ENCODE measurements at regions not wholly inside any gene's neighbourhood (a gene's known extent, or its start where the extent isn't known, plus 50 kb on each side); places are given as distances from the start of the nearest gene placed in this dataset.
A peak's percentile ranks its signal among the peaks of the same experiment; 100 is the strongest.

DNA sequence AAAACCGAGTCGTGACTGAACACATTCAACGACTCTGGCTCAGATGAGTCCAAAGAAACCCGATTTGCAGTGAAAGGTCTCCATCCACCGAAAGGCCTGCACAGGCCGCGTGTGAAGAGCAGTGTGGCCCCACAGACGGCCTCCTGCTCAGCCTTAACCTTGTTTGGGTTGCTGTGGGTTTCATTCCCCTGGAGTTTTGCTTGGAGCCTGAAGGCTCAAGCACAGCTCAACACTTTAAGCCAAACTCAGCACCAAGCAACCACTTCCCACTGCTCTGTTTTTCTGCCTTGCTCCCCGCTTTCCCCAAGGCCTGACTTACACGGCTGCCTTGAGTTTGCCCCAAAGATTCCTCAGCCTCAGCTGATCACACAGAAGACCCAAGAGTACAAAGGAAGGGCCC is 398.2 kb upstream of the NFE2L3 start:
- H3K36me3 ChIP-seq: no peaks in the 10 kb centered on the region
- H3K4me1 ChIP-seq: no peaks in the 10 kb centered on the region
- H3K4me3 ChIP-seq: no peak overlapping the region
- DNase-seq (ENCODE audit: low spot score in 2 of 2): no peak
- H3K9me3 ChIP-seq: no peaks in the 10 kb centered on the region
- TF ChIP-seq POLR2AphosphoS5 (IDR thresholded peaks at IDR 0.05) (no peak), POLR2A (IDR thresholded peaks at IDR 0.05) (no peak)
- TF ChIP-seq, protein P1, sequence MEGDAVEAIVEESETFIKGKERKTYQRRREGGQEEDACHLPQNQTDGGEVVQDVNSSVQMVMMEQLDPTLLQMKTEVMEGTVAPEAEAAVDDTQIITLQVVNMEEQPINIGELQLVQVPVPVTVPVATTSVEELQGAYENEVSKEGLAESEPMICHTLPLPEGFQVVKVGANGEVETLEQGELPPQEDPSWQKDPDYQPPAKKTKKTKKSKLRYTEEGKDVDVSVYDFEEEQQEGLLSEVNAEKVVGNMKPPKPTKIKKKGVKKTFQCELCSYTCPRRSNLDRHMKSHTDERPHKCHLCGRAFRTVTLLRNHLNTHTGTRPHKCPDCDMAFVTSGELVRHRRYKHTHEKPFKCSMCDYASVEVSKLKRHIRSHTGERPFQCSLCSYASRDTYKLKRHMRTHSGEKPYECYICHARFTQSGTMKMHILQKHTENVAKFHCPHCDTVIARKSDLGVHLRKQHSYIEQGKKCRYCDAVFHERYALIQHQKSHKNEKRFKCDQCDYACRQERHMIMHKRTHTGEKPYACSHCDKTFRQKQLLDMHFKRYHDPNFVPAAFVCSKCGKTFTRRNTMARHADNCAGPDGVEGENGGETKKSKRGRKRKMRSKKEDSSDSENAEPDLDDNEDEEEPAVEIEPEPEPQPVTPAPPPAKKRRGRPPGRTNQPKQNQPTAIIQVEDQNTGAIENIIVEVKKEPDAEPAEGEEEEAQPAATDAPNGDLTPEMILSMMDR (IDR thresholded peaks at IDR 0.05): no peak
- intact Hi-C loops (cut with DNase I; ENCODE audit: low total_unique reads): no loop called here
- no peaks in the 10 kb centered on the region for H3K27me3 ChIP-seq
- H3K27ac ChIP-seq: no peak overlapping the region

DNA sequence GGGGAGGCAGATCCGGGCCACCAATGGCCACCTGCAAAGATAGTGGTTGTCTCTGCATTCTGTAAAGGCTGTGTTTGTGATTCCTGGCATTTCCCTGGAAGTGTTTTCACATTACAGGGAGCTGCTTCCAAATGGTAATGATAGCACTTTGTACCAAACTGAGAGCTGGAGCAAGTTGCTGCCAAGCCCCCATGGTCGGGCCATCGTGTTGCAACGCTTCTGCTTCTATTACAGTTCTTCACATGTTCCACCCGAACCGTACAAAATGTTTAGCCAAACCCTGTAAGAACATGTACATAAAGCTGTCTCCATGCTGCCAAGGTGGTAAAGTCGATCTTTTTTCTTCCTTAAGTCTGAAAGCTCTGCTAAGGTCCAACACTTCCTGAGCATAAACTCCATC is 397.7 kb upstream of the NFE2L3 start:
- H3K4me1 ChIP-seq: no peaks in the 10 kb centered on the region
- no peaks in the 10 kb centered on the region for H3K9me3 ChIP-seq
- no peak for DNase-seq (ENCODE audit: low spot score in 2 of 2)
- no peak overlapping the region for H3K4me3 ChIP-seq
- intact Hi-C loops (cut with DNase I; ENCODE audit: low total_unique reads): no loop called here
- no peak overlapping the region for H3K27ac ChIP-seq
- no peaks in the 10 kb centered on the region for H3K27me3 ChIP-seq
- no peak for TF ChIP-seq POLR2A (IDR thresholded peaks at IDR 0.05)
- TF ChIP-seq, protein P1 (IDR thresholded peaks at IDR 0.05): no peak
- no peak for TF ChIP-seq POLR2AphosphoS5 (IDR thresholded peaks at IDR 0.05)
- no peaks in the 10 kb centered on the region for H3K36me3 ChIP-seq

DNA sequence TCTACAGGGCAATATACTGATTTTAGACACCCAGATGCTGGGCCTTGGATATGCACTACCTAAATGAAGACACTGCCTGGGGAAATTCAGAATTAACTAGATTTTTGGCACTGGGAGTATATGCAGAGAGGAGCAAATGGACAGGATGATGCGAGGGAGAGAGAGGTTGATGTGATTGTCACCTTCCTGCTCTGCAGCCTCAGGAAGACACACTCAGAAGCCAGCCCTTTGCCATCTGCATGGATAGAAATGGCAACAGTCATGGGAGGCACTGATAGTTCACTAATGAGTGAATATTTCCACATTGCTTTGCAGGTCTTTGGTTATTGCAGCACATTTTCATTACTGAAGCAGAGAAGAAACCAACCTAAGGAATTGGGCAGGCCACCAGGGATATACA is 397.2 kb upstream of the NFE2L3 start:
- Histone ChIP-seq H3K4me3 (no peak overlapping the region), H3K9me3 (no peaks in the 10 kb centered on the region), H3K4me1 (no peaks in the 10 kb centered on the region), H3K27ac (no peak overlapping the region), H3K36me3 (no peaks in the 10 kb centered on the region), H3K27me3 (no peaks in the 10 kb centered on the region)
- TF ChIP-seq, protein P1 (IDR thresholded peaks at IDR 0.05): no peak
- DNase-seq (ENCODE audit: low spot score in 2 of 2): no peak
- intact Hi-C loops (cut with DNase I; ENCODE audit: low total_unique reads): no loop called here

DNA sequence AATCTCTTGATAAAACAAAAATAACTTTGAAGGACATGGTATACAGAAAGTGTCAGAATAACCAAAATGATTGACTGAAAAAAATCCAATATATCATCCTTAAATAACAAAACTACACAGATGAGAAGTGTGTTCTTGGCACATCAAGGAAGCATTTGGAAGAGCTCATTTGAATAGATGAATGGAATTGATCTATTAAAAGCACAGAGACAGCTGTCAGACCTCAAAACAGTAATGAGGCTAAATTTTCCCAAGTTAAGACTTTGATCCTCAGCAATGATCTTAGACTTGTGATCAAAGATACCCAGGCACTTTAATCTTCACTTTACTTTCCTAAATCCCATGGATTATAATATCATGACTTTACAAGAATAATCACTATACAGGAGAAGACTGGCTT is 395.4 kb upstream of the NFE2L3 start:
- intact Hi-C loops (cut with DNase I; ENCODE audit: low total_unique reads): no loop called here
- Histone ChIP-seq H3K27me3 (no peaks in the 10 kb centered on the region), H3K9me3 (no peaks in the 10 kb centered on the region), H3K36me3 (no peaks in the 10 kb centered on the region), H3K27ac (no peak overlapping the region), H3K4me1 (no peaks in the 10 kb centered on the region), H3K4me3 (no peak overlapping the region)
- DNase-seq (ENCODE audit: low spot score in 2 of 2): no peak
- TF ChIP-seq POLR2A (IDR thresholded peaks at IDR 0.05): no peak

DNA sequence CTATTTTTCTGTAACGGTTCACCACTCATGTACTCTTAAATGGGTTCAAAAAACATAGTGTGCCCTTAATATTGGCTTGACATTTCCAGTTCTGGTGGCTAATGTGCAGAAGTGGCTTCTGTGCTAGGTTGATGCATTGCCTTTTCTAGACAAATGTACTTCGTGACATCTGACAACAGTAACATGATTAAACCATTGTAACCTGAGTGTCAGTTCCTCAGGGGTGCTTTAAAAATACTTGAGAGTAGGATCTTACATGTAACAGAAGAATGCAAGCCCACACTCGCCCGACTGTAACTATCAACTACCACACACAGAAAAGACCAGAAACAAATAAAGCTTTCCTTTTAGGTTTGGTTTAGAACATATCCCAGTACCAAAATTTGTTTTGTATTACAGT is 393.4 kb upstream of the NFE2L3 start:
- intact Hi-C loops (cut with DNase I; ENCODE audit: low total_unique reads): no loop called here
- no peaks in the 10 kb centered on the region for H3K36me3 ChIP-seq
- H3K27ac ChIP-seq: no peak overlapping the region
- no peaks in the 10 kb centered on the region for H3K27me3 ChIP-seq
- H3K9me3 ChIP-seq: no peaks in the 10 kb centered on the region
- H3K4me1 ChIP-seq: no peaks in the 10 kb centered on the region
- H3K4me3 ChIP-seq: no peak overlapping the region
- TF ChIP-seq POLR2AphosphoS5 (IDR thresholded peaks at IDR 0.05) (no peak), POLR2A (IDR thresholded peaks at IDR 0.05) (no peak)
- TF ChIP-seq, protein P1 (IDR thresholded peaks at IDR 0.05): no peak
- DNase-seq (ENCODE audit: low spot score in 2 of 2): peak in 1 of 2 donors; percentile 22

DNA sequence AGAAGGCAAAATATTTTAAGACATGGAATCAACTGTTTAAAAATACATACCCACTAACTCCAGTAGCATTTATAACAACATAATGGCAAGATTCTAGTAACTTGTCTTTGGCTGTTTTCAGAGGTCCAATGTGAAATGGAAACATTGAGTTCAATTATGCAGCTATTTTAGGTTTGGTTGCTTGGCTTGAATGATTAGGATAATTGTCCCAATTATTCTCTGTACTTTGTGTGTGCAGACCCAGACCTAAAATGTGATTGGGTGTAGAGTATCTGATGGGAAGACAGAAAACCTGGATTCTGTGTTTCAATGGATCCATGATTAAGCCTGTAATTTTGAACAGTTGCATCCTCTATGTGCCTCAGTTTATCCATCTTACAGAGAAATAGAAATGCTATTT is 392.7 kb upstream of the NFE2L3 start:
- no peak for DNase-seq (ENCODE audit: low spot score in 2 of 2)
- H3K9me3 ChIP-seq: no peaks in the 10 kb centered on the region
- intact Hi-C loops (cut with DNase I; ENCODE audit: low total_unique reads): no loop called here
- no peaks in the 10 kb centered on the region for H3K36me3 ChIP-seq
- no peak for TF ChIP-seq POLR2AphosphoS5 (IDR thresholded peaks at IDR 0.05)
- no peaks in the 10 kb centered on the region for H3K27me3 ChIP-seq
- no peaks in the 10 kb centered on the region for H3K4me1 ChIP-seq
- H3K4me3 ChIP-seq: no peak overlapping the region
- H3K27ac ChIP-seq: no peak overlapping the region

All from breast epithelium (tissue), 4 donors.